Dermis microvascular lymphatic vessel endothelial cell (primary cell): ENCODE measurements at regions not wholly inside any gene's neighbourhood (a gene's known extent, or its start where the extent isn't known, plus 50 kb on each side); places are given as distances from the start of the nearest gene placed in this dataset.
"Not testable (repeated sequence)": the region's sequence is repeated elsewhere in the genome, so short reads cannot be mapped to it uniquely, and the experiment has no call there.

ENCODE experiments used
- DNase-seq, 2 donors: peaks; one replicate each; pipeline versions ENCODE4 v3.0.0 to v3.0.0-alpha.2; 2010; ENCODE audit warnings: low read depth in 2 of 2

DNA sequence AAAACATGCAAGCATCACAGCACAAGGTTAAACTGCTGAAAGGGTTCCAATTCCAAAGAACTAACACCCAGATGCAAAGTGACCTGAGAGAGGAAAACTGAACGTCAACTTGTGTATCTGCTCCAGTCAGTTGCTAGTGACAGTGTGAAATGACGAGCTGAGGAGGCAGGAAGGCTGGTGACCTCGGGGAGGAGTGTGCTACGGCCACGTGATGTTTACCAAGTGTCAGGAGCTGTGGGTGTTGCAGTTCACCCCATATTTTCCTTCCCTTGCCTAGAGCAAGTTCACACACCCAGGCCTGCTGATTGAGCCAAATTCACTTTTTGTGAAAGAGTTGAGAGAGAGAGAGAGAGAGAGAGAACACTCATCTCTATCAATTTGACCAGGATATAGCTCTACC is 231.6 kb upstream of the ANKH start:
- DNase-seq: peak; percentile 23 to 94

DNA sequence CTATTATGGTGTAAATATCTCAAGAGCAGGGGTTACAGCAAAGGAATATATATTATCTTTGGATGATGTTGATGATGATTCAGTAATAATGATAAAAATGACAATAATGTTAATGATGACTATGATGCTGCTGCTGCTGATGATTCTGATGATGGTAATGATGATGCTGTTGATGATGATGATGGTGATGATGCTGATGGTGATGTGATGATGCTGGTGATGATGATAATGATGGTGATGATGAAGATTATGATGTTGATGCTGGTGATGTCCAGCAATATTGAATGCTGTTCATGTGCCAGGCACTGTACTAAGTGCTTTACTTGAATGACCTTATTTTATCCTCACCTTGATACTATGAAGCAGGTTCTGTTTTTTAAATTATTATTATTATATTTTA is 226.0 kb upstream of the ANKH start:
- no peak for DNase-seq

DNA sequence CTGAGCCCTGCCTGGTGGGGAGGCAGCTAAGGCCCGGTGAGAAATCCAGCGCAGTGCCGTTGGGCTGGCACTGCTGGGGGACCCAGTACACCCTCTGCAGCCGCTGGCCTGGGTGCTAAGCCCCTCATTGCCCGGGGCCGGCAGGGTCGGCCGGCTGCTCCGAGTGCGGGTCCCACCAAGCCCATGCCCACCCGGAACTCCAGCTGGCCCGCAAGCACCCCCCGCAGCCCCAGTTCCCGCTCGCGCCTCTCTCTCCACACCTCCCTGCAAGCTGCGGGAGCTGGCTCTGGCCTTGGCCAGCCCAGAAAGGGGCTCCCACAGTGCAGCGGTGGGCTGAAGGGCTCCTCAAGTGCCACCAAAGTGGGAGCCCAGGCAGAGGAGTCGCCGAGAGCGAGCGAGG is 225.1 kb upstream of the ANKH start:
- not testable (repeated sequence) for DNase-seq

DNA sequence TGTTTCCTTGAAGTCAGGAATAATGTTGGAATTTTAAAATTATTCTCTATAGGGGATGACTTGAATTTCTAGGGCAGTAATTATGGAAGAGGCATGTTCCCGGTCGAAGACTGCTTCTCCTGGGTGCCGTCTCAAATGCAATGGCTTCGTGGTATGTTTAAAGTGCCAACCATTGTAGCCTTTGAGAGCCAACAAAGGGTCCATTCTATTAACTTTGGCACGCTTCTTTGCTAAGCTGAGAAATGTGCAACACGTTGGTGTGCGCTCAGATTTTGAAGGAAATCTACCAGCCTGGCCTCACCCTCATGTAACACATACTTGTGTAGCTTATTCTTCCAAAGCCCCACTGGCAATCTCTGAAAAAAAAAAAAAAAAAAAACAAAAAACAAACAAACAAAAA is 221.2 kb upstream of the ANKH start:
- no peak for DNase-seq

DNA sequence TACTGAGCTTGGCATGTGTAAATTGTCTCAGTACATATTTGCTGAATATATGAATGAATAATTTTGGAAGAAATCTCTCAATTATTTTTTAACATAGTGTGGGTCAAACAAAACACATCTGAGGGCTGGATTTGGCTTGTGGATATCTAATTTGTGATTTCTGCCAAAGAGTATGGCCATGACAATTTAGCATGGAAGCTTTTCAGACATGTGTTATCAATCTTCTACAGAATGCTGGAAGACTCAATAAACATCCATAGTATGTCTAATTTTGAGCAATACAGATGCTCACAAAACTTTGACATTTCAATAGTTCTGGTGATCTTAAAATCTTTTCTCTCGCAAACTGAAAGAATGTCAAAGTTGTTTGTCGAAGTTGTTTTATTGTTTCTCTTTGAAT is 214.1 kb upstream of the ANKH start:
- no peak for DNase-seq

DNA sequence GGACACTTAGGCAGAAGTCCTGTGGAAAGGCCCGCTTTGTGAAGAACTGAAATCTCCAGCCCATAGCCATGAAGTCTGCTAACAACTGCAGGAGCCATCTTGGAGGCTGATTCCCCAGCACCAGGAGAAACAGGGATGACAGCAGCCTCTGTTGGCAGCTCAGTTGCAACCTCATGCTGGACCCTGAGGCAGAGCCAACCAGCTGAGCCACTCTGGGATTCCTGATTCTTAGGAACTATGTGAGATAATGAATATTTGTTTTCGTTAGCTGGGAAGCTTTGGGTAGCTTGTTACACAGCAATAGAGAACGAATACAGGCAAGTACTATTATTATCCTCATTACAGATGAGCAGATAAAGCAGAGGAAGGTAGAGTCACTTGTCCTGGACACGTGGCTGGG is 210.5 kb upstream of the ANKH start:
- DNase-seq: no peak

DNA sequence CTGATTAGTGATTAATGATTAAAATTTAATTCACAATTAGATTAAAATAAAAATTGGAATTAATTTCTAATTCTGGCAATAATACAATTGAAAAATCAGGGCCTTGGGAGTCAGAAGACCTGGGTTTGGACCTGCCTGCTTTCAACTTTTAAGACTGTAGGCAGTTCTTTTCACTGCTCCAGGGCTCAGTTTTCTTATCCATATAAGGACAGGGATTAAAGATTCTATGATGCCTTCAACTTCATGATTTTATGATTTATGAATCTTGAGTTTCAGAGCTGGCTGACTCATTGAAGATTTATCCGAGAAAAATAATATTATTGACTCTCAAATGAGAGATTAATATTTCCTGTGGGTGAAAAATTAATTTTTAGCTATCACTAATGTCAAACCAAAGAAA is 208.6 kb upstream of the ANKH start:
- no peak for DNase-seq

DNA sequence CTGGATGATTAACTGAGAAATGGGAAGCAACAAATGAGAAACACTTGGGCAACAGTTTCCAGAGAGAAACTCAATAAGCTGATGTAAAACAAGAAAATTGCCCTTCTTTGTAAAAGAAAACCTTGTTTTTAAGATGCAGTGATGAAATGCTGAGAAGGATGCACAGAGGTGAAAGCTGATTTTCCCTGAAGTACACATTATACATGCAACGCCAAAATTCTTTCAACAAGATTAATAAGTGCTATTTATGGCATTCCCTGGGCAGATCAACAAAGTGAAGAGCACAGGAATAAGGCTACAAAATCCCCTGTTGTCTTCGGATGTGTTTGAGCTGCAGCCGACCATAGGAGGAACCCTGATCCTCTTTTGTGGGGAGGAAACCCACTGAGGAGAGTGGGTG is 208.0 kb upstream of the ANKH start:
- DNase-seq: no peak

DNA sequence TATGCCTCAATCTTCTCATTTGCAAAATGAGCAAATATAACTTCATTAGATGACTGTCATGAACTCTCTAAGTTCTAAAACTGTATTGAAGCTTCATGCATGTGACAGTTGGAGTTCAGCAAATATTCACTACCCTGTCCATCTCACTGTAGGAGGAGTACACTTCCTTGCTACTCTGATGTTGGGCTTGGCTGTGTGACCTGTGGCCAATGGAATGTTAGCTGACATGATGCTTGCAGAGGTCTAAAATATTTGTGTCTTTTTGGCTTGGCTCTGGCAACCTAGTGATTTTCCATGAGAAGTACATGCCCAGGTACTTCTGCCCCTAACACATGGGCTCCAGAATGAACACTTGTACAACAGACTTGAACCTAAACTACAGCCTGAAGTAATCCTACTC is 203.1 kb upstream of the ANKH start:
- DNase-seq: no peak

DNA sequence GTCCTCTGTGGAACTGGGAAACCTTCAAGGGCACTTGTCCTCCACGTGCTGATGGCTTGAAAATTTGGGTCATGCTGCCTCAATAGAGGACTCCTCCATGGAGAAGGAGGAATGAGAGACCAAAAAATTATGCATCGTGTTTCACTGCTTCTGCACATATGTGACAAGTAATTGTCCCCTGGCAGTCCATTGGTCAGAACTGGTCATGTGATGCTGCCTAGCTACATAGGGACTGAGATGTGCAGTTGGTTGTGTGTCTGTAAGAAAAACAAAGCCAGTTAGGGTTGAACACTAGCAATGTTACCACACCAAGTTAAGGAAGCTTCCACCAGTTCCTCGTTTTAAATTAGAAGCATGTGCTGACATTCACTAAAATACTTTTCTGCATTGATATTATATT is 201.9 kb upstream of the ANKH start:
- no peak for DNase-seq

DNA sequence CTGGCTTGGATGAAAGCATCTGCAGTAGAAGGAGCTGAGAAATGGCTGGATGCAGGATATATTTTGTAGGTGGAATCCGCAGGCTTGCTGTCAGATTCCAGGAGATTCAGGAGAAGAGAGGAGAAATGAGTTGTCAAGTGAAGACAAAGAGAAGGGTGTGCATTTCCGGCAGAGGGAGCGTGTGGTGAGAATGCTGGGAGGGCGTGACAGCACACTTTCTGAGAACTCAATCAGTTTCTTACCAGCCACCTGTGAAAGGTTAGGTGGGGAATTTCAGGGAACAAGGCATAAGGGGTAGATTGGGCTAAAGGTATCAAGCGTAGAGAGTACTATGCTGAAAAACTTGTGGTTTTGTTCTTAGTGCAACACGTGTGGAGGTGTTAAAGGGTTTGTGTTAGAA is 199.3 kb upstream of the ANKH start:
- DNase-seq: no peak

DNA sequence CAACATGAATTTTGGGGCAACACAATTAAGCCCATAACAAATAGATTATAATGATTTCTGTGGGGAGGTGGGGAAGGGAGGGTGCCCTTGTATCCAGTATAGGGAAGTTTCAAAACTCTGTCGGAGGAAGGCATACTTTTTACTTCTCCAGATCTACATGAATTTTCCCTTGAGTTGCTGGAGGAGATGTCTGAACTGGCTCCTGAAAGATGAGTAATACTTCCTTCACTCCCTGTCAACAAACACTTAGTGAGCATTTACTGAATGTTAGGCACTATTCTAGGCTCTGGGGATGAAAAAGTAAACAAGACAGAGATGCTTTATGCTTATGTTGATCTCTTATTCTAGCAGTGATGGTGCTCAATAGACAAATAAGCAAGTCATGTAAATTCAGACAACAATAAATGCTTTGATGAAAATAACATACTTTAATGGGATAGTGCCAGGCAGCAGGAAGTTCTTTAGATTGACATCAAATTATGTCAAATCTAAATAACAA is 197.9 kb upstream of the ANKH start:
- DNase-seq: no peak

DNA sequence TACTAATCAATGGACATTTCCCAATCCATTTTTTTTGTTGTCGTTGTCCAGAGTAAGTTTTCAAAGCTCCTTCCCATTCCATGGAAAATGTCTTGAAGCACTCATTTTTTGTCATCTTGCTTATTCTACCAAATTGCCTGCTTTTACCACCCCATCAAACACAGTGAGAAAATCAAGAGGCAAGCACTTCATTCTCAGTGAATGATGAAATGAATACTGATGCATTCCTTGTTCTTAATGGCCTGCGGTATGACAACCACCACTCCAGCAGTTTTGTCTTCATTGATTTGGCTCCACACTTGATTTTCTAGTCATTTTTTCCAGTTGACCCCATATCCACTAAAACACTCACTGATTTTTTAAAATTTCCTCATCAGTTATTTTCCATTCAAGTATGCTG is 193.5 kb upstream of the ANKH start:
- no peak for DNase-seq

DNA sequence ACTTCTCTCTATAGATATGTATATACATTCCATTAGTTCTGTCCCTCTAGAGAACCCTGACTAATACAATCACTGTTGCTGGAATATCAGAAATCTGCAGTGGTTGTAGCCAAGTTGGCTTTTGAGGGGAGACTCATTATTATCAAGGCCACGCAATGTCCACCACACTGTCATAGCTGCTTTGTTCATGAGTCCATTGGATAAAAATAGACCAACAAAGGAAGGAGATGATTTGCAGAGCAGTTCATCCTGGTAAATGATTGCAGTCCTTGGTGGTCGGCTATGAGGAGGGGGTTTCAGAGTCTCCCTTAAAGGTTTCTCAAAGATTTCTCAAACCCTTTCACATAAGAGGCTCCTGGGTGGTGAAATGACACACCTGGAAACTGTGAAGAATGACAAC is 192.8 kb upstream of the ANKH start:
- DNase-seq: no peak

DNA sequence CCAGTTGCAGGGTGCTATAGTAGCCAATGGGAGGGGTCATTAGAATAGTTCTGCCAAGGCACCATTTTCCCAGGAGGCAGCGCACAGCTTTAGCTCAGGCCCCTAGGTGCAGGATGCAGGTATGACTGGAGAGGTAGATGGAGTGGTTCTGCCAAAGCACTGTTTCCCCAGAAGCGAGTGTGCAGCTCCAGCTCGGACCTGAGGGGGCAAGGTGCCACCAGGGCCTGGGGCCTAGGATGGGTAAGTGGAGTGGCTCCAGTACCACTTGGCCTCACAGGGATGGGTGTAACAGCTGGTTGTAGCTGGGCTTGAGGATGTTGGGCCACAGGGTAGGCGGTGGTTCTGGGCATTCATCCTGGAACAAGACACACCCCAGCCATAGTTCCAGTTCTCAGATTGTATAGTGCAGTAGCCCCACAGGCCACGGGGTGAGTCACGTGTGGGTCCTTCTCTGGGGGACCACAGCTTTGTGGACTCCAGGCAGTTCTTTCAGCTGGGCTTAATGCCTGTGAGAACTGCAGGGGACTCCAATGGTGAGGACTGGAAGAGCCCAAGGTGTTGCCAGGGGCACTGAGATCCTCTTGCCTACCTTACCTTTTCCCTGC is 185.5 kb upstream of the ANKH start:
- DNase-seq: no peak

DNA sequence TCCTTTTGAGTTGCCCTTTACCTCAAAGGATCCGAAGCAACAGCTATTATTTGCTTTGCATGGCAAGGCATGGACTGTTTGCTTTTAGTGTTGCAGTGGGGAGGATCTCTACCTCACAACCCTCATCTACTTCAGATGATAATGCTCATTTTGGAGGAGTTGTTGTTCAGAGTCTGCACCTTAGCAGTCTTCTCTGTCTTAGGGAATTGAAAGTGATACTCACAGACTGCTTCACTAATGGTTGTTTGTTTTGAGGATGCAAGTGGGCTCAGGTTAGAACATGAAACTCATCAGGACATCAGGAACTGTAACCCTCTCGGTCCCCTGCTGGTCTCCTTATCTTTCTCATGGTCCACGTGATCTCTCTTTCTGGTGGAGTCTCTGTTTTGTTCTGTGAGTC is 172.9 kb upstream of the ANKH start:
- DNase-seq: no peak

DNA sequence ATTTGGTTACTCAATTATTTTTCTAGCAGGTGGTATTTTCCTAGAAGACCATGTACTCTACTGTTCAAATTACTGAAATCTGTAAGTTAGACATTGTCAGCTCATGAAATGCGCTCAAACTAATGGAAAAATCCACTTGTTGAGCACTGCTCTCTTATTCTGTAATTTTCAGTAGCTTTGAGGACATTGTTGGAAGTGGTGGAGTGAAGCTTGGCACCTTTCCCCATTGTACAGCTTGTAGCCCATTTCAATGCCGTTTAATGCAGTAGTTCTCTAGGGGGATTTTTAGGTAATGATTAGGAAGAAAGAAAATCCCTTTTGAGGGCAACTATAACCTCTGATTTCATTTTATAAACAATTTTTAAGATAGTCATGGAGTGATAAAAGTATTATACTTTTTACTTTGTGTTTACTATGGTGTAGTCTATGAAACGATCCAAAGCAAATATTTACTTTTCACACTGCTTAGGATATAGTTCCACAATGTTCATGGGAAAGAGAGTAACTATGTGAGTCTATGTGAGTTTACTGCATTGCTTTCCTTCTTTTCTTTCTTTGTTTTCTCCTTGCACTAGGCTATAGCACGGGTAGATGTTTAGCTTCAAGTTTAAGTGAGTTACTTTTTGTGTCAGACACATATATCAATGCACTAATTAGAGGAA is 165.8 kb upstream of the ANKH start:
- no peak for DNase-seq

DNA sequence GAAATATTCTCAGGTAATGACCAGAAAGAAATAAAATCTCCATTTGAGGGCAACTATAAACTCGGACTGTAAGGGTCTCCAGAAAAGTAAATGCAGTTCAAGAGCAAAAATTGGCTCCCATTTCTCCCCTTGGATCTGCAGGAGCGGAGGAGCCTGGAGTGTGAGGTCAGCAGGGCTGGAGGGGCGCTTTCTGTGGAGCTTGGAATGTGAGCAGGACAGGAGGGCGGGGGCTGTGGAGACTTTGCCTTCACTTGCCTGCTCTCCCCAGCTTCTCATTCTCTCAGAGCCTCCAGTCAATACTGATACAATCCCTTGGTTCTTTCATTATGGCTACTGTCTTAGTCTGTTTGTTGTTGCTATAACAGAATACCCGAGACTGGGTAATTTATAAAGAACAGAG is 162.8 kb upstream of the ANKH start:
- no peak for DNase-seq

DNA sequence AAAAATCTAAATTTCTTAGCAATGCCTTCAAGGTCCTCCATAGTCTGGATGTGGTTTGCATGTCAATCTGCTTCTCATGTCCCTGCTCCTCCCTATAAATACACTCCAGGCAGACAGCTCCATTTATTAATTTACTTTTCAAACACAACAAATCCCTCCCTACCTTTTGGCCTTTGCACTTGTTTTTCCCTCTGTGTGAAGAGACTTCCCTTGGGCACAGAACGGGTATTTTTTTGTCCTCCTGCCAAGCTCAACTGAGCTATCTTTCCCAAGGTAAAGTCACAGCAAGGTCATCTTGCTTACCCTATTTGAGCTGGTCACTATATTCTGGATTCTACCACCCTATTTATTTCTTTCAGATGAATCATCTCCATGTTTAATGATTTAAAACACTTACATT is 159.6 kb upstream of the ANKH start:
- no peak for DNase-seq

DNA sequence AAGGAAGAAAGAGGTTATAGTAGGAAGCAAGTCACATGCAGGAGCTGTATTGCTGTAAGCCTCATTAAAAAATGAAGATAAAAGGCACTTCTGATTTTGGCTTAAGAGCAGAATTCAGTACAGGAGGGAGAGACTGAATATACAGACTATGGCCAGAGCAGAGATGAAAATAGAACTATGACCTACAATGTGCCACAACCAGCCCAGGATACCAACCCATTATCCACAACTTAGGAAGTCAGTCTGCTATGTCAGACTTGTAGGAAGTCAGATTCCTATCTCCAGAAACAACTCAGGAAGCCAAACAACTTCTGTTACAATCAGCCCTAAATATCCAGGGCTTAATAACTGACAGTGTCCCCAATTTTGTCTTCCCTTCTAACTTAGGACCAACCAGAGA is 156.2 kb upstream of the ANKH start:
- DNase-seq: no peak

DNA sequence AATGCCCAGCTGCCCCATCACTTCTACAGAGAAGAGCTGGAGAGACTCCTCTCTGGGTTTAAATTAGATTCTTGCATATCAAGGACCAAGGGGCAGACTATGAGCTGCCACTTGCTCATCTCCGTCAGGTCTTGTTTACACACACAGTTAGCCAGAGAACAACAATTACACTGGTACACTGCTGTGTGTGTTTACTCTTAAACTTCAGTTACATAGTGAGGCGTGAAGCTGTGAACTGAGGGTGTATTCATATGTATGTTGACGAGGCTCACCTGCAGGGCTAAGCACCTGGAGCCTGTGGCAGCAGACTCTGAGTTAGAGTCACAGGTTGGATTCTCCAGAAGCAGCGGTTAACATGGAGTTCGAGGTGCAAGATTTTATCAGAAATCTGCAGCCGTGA is 155.4 kb upstream of the ANKH start:
- no peak for DNase-seq

DNA sequence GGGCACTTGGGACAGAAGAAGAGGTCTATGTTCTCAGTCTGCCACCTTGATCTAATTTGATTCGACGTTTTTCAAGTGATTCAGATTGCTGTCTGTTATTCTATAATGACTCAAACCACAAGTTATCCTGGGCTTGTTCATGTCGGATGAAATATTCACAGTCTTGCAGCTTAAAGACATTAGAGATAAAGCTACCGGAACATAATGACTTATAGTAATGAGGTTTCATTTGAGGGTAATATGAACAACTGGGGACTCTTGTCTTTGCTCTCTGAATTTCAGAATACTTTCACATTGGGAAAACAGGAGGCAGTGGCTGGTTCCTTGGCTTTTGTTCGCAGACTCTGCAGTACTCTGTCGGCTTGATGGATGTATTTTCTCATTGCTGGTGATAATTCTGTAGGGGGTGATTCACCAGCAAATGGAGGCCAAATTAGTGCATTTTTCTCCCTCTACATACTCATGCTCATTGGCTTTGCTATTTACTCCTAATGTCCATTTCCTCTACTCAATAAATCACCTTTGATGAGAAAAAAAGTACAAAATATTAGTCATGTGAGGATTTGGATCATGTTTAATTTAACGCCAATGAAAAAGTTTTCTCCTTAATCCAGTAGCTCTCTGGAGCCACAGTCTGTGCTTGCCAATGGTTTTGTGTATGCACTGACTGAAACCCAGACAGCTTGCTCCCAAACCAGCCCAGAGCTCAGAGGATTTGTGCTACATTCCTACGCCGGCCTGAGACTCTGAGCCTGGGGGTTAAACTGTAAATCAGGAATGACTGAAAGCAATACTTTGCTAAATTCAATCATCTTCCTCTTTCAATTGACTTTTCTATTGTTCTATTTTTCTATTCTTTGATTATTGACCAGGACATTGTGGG is 154.7 kb upstream of the ANKH start:
- DNase-seq: no peak

DNA sequence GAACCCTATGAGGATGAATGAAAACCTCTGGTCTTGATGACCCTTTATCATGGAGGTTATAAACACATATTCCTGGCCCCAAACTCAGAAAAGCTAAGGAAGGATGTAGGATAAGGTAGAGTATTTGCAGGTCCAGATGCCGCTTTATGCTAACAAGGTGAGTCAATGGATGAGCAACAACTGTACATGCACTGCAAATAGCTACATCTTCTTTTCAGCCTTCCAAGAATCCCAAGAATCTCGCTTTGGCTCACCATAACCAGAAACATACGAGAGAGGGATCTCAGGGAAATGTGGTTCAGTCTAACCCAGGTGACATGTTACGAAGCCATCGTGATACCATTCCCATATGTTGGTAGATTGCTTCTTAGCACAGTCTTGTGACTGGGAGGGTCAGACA is 152.3 kb upstream of the ANKH start:
- DNase-seq: no peak
